ENCODE measurements at regions not wholly inside any gene's neighbourhood (a gene's known extent, or its start where the extent isn't known, plus 50 kb on each side); places are given as distances from the start of the nearest gene placed in this dataset.

DNA sequence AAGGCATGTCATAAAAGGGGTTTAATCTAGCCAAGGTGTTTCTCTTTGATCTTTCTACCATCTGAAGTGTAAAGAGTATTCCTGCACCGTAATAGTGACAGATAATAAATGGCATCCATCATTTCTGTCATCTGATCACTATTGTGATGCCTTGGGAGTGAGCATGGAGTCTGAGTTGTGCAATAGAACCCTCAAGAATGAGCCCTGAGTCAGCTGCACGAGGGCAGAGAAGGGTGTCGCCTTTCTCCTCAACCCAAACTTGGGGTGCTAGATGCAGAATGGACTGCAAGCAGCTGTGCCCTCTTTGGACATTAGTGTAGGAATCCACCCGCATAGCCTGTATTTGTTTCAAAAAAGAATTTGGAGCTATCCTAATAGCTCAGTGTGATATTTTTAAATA is 115.2 kb downstream of the ZNF37A start:
- no peak for FAIRE-seq
- ChIA-PET CTCF (ENCODE audit: low intra/inter-chr PET ratio, low total read pairs) (no interaction called here), POLR2A (no interaction called here)
- in situ Hi-C loops (cut with HindIII; ENCODE audit: extremely low pct_ligation_motif_present, low pct_unique_long_range_greater_than_20kb) = no loop called here
- Histone ChIP-seq H3K27ac (ENCODE audit: extremely low read length, insufficient read depth, low read length) (no peak overlapping the region), H3K9me3 (ENCODE audit: low read length) (no peaks in the 10 kb centered on the region), H3K4me2 (ENCODE audit: low read depth, low read length) (no peak overlapping the region), H3K79me2 (ENCODE audit: insufficient read depth, low read length) (no peaks in the 10 kb centered on the region), H3K4me1 (ENCODE audit: insufficient read depth, low read length) (no peaks in the 10 kb centered on the region), H3K4me3 (replicated peaks in 1 of 3; ENCODE audit: insufficient read depth in 1 of 3, low read depth in 2 of 3, low read length in 3 of 3) (no peak overlapping the region), H4K20me1 (ENCODE audit: insufficient read depth, low read length) (no peaks in the 10 kb centered on the region), H2AFZ (ENCODE audit: low read length) (no peak overlapping the region), H3K9ac (ENCODE audit: insufficient read depth, low read depth, low read length) (no peak overlapping the region), H3K36me3 (replicated peaks in 1 of 2; ENCODE audit: control insufficient read depth in 1 of 2, insufficient read depth in 2 of 2, low read length in 2 of 2) (no peaks in the 10 kb centered on the region), H3K27me3 (ENCODE audit: control insufficient read depth in 1 of 2, insufficient read depth in 2 of 2, low read length in 2 of 2) (no peaks in the 10 kb centered on the region)
- intact Hi-C loops (cut with micrococcal nuclease; ENCODE audit: unreplicated experiment) = no loop called here
- no peak for ATAC-seq
- no peak for TF ChIP-seq FLYWCH1 (CRISPR knock-in tag; IDR thresholded peaks at IDR 0.05)
- TF ChIP-seq TOE1 (CRISPR knock-in tag; IDR thresholded peaks at IDR 0.05) = no peak
- TF ChIP-seq, protein P1, sequence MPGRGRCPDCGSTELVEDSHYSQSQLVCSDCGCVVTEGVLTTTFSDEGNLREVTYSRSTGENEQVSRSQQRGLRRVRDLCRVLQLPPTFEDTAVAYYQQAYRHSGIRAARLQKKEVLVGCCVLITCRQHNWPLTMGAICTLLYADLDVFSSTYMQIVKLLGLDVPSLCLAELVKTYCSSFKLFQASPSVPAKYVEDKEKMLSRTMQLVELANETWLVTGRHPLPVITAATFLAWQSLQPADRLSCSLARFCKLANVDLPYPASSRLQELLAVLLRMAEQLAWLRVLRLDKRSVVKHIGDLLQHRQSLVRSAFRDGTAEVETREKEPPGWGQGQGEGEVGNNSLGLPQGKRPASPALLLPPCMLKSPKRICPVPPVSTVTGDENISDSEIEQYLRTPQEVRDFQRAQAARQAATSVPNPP (CRISPR knock-in tag; IDR thresholded peaks at IDR 0.05) = no peak
- TF ChIP-seq THYN1 (CRISPR knock-in tag; IDR thresholded peaks at IDR 0.05; ENCODE audit: borderline replicate concordance, low read depth) = no peak
- TF ChIP-seq, protein P2, sequence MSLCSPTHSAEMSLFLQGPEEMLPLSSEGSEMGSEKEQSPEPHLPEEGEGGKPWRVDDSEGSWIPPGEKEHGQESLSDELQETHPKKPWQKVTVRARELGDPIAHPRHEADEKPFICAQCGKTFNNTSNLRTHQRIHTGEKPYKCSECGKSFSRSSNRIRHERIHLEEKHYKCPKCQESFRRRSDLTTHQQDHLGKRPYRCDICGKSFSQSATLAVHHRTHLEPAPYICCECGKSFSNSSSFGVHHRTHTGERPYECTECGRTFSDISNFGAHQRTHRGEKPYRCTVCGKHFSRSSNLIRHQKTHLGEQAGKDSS (CRISPR knock-in tag; IDR thresholded peaks at IDR 0.05; ENCODE audit: borderline replicate concordance, low read depth) = no peak
- TF ChIP-seq, protein P3, sequence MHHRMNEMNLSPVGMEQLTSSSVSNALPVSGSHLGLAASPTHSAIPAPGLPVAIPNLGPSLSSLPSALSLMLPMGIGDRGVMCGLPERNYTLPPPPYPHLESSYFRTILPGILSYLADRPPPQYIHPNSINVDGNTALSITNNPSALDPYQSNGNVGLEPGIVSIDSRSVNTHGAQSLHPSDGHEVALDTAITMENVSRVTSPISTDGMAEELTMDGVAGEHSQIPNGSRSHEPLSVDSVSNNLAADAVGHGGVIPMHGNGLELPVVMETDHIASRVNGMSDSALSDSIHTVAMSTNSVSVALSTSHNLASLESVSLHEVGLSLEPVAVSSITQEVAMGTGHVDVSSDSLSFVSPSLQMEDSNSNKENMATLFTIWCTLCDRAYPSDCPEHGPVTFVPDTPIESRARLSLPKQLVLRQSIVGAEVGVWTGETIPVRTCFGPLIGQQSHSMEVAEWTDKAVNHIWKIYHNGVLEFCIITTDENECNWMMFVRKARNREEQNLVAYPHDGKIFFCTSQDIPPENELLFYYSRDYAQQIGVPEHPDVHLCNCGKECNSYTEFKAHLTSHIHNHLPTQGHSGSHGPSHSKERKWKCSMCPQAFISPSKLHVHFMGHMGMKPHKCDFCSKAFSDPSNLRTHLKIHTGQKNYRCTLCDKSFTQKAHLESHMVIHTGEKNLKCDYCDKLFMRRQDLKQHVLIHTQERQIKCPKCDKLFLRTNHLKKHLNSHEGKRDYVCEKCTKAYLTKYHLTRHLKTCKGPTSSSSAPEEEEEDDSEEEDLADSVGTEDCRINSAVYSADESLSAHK (CRISPR knock-in tag; IDR thresholded peaks at IDR 0.05; ENCODE audit: borderline replicate concordance) = no peak
- TF ChIP-seq ZNF432 (CRISPR knock-in tag; IDR thresholded peaks at IDR 0.05; ENCODE audit: borderline replicate concordance) = no peak
- TF ChIP-seq ZNF772 (CRISPR knock-in tag; IDR thresholded peaks at IDR 0.05) = no peak
- TF ChIP-seq CREB1 (IDR thresholded peaks at IDR 0.05) = no peak
- TF ChIP-seq CREB1 (CRISPR knock-in tag; IDR thresholded peaks at IDR 0.05) = no peak
- no peak for TF ChIP-seq ZNF17 (CRISPR knock-in tag; IDR thresholded peaks at IDR 0.05)
- no peak for TF ChIP-seq ZEB1 (IDR thresholded peaks at IDR 0.05; ENCODE audit: insufficient replicate concordance, low read depth)
- no peak for TF ChIP-seq ELF4 (CRISPR knock-in tag; IDR thresholded peaks at IDR 0.05; ENCODE audit: borderline replicate concordance)
- TF ChIP-seq, protein P4, sequence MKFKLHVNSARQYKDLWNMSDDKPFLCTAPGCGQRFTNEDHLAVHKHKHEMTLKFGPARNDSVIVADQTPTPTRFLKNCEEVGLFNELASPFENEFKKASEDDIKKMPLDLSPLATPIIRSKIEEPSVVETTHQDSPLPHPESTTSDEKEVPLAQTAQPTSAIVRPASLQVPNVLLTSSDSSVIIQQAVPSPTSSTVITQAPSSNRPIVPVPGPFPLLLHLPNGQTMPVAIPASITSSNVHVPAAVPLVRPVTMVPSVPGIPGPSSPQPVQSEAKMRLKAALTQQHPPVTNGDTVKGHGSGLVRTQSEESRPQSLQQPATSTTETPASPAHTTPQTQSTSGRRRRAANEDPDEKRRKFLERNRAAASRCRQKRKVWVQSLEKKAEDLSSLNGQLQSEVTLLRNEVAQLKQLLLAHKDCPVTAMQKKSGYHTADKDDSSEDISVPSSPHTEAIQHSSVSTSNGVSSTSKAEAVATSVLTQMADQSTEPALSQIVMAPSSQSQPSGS (CRISPR knock-in tag; IDR thresholded peaks at IDR 0.05) = no peak
- TF ChIP-seq ZNF225 (CRISPR knock-in tag; IDR thresholded peaks at IDR 0.05) = no peak
- TF ChIP-seq, protein P5, sequence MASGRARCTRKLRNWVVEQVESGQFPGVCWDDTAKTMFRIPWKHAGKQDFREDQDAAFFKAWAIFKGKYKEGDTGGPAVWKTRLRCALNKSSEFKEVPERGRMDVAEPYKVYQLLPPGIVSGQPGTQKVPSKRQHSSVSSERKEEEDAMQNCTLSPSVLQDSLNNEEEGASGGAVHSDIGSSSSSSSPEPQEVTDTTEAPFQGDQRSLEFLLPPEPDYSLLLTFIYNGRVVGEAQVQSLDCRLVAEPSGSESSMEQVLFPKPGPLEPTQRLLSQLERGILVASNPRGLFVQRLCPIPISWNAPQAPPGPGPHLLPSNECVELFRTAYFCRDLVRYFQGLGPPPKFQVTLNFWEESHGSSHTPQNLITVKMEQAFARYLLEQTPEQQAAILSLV (CRISPR knock-in tag; IDR thresholded peaks at IDR 0.05; ENCODE audit: borderline replicate concordance) = no peak
- no peak for TF ChIP-seq ZBTB1 (CRISPR knock-in tag; IDR thresholded peaks at IDR 0.05; ENCODE audit: borderline replicate concordance)
- WGBS (ENCODE audit: low lambda C conversion rate) = 15% methylated on average over 4 of the region's 4 CpGs
- BruUV-seq (replicated peaks) = no TSS peak
- no peak for DNase-seq (ENCODE audit: low spot score)

Data from HepG2 (cell line).